ENCODE measurements at regions not wholly inside any gene's neighbourhood (a gene's known extent, or its start where the extent isn't known, plus 50 kb on each side); places are given as distances from the start of the nearest gene placed in this dataset.
"Not testable (repeated sequence)": the region's sequence is repeated elsewhere in the genome, so short reads cannot be mapped to it uniquely, and the experiment has no call there.

- Histone ChIP-seq H3K36me3 (ENCODE audit: insufficient read depth, low read length) (no peaks in the 10 kb centered on the region), H3K9ac (ENCODE audit: low read depth, low read length) (no peak overlapping the region), H3K4me1 (ENCODE audit: insufficient read depth, low read length) (no peaks in the 10 kb centered on the region), H3K9me3 (ENCODE audit: control insufficient read depth, insufficient read depth, low read length) (no peaks in the 10 kb centered on the region)
Measured at GRCh38 chr4:134865675-134866074, 664.1 kb upstream of the PABPC4L start.

- Histone ChIP-seq H3K9me3 (ENCODE audit: control insufficient read depth, insufficient read depth, low read length) (no peaks in the 10 kb centered on the region), H3K4me1 (ENCODE audit: insufficient read depth, low read length) (no peaks in the 10 kb centered on the region), H3K36me3 (ENCODE audit: insufficient read depth, low read length) (no peaks in the 10 kb centered on the region), H3K9ac (ENCODE audit: low read depth, low read length) (no peak overlapping the region)
Measured at GRCh38 chr4:134862116-134862515, 660.5 kb upstream of the PABPC4L start.

GRCh38 chr4:134848681-134849080 is 647.1 kb upstream of the PABPC4L start:
- no peaks in the 10 kb centered on the region; the same call in 1 of the 2 replicates for H3K9me3 ChIP-seq (ENCODE audit: control insufficient read depth, insufficient read depth, low read length)
- H3K4me1 ChIP-seq (ENCODE audit: insufficient read depth, low read length): no peaks in the 10 kb centered on the region
- no peak overlapping the region for H3K9ac ChIP-seq (ENCODE audit: low read depth, low read length)
- no peaks in the 10 kb centered on the region for H3K36me3 ChIP-seq (ENCODE audit: insufficient read depth, low read length)

- not testable (repeated sequence) for H3K9ac ChIP-seq (ENCODE audit: low read depth, low read length); H3K4me1 ChIP-seq (ENCODE audit: insufficient read depth, low read length); H3K9me3 ChIP-seq (ENCODE audit: control insufficient read depth, insufficient read depth, low read length); H3K36me3 ChIP-seq (ENCODE audit: insufficient read depth, low read length)
Measured at GRCh38 chr4:134830741-134831140, 629.2 kb upstream of the PABPC4L start.

- no peaks in the 10 kb centered on the region for H3K4me1 ChIP-seq (ENCODE audit: insufficient read depth, low read length)
- no peaks in the 10 kb centered on the region for H3K36me3 ChIP-seq (ENCODE audit: insufficient read depth, low read length)
- H3K9me3 ChIP-seq (ENCODE audit: control insufficient read depth, insufficient read depth, low read length): peaks cover 11% of the 10 kb centered on the region
- no peak overlapping the region for H3K9ac ChIP-seq (ENCODE audit: low read depth, low read length)
Measured at GRCh38 chr4:134812611-134813010, 611.0 kb upstream of the PABPC4L start.

- H3K9ac ChIP-seq (ENCODE audit: low read depth, low read length): no peak overlapping the region
- H3K4me1 ChIP-seq (ENCODE audit: insufficient read depth, low read length): no peaks in the 10 kb centered on the region
- H3K36me3 ChIP-seq (ENCODE audit: insufficient read depth, low read length): no peaks in the 10 kb centered on the region
- H3K9me3 ChIP-seq (ENCODE audit: control insufficient read depth, insufficient read depth, low read length): no peaks in the 10 kb centered on the region
Measured at GRCh38 chr4:134807231-134807745, 605.7 kb upstream of the PABPC4L start.

GRCh38 chr4:134798573-134798972 is 597.0 kb upstream of the PABPC4L start:
- H3K4me1 ChIP-seq (ENCODE audit: insufficient read depth, low read length): no peaks in the 10 kb centered on the region
- H3K9me3 ChIP-seq (ENCODE audit: control insufficient read depth, insufficient read depth, low read length): no peaks in the 10 kb centered on the region
- H3K36me3 ChIP-seq (ENCODE audit: insufficient read depth, low read length): no peaks in the 10 kb centered on the region
- H3K9ac ChIP-seq (ENCODE audit: low read depth, low read length): no peak overlapping the region

- Histone ChIP-seq H3K36me3 (ENCODE audit: insufficient read depth, low read length) (no peaks in the 10 kb centered on the region), H3K9me3 (ENCODE audit: control insufficient read depth, insufficient read depth, low read length) (peaks cover 2% of the 10 kb centered on the region), H3K4me1 (ENCODE audit: insufficient read depth, low read length) (no peaks in the 10 kb centered on the region), H3K9ac (ENCODE audit: low read depth, low read length) (no peak overlapping the region)
Measured at GRCh38 chr4:134787315-134787714, 585.7 kb upstream of the PABPC4L start.

GRCh38 chr4:134780244-134780643 is 578.7 kb upstream of the PABPC4L start:
- no peaks in the 10 kb centered on the region; the same call in 1 of the 2 replicates for H3K9me3 ChIP-seq (ENCODE audit: control insufficient read depth, insufficient read depth, low read length)
- no peaks in the 10 kb centered on the region for H3K4me1 ChIP-seq (ENCODE audit: insufficient read depth, low read length)
- H3K9ac ChIP-seq (ENCODE audit: low read depth, low read length): no peak overlapping the region
- no peaks in the 10 kb centered on the region for H3K36me3 ChIP-seq (ENCODE audit: insufficient read depth, low read length)

GRCh38 chr4:134777606-134778005 is 576.0 kb upstream of the PABPC4L start:
- Histone ChIP-seq H3K9ac (ENCODE audit: low read depth, low read length) (no peak overlapping the region), H3K4me1 (ENCODE audit: insufficient read depth, low read length) (no peaks in the 10 kb centered on the region), H3K36me3 (ENCODE audit: insufficient read depth, low read length) (no peaks in the 10 kb centered on the region), H3K9me3 (ENCODE audit: control insufficient read depth, insufficient read depth, low read length) (no peaks in the 10 kb centered on the region)

- H3K4me1 ChIP-seq (ENCODE audit: insufficient read depth, low read length): no peaks in the 10 kb centered on the region
- no peaks in the 10 kb centered on the region for H3K36me3 ChIP-seq (ENCODE audit: insufficient read depth, low read length)
- no peaks in the 10 kb centered on the region for H3K9me3 ChIP-seq (ENCODE audit: control insufficient read depth, insufficient read depth, low read length)
- no peak overlapping the region for H3K9ac ChIP-seq (ENCODE audit: low read depth, low read length)
Measured at GRCh38 chr4:134773497-134774000, 572.0 kb upstream of the PABPC4L start.

GRCh38 chr4:134762053-134762452 is 560.5 kb upstream of the PABPC4L start:
- no peaks in the 10 kb centered on the region for H3K36me3 ChIP-seq (ENCODE audit: insufficient read depth, low read length)
- no peaks in the 10 kb centered on the region for H3K4me1 ChIP-seq (ENCODE audit: insufficient read depth, low read length)
- no peaks in the 10 kb centered on the region for H3K9me3 ChIP-seq (ENCODE audit: control insufficient read depth, insufficient read depth, low read length)
- H3K9ac ChIP-seq (ENCODE audit: low read depth, low read length): no peak overlapping the region

GRCh38 chr4:134756421-134756820 is 554.8 kb upstream of the PABPC4L start:
- Histone ChIP-seq H3K9me3 (ENCODE audit: control insufficient read depth, insufficient read depth, low read length) (no peaks in the 10 kb centered on the region), H3K9ac (ENCODE audit: low read depth, low read length) (no peak overlapping the region), H3K36me3 (ENCODE audit: insufficient read depth, low read length) (no peaks in the 10 kb centered on the region), H3K4me1 (ENCODE audit: insufficient read depth, low read length) (no peaks in the 10 kb centered on the region)

GRCh38 chr4:134754301-134755019 is 552.9 kb upstream of the PABPC4L start:
- Histone ChIP-seq H3K36me3 (ENCODE audit: insufficient read depth, low read length) (no peaks in the 10 kb centered on the region), H3K9ac (ENCODE audit: low read depth, low read length) (no peak overlapping the region), H3K4me1 (ENCODE audit: insufficient read depth, low read length) (no peaks in the 10 kb centered on the region), H3K9me3 (ENCODE audit: control insufficient read depth, insufficient read depth, low read length) (no peaks in the 10 kb centered on the region)

GRCh38 chr4:134753390-134753789 is 551.8 kb upstream of the PABPC4L start:
- Histone ChIP-seq H3K9ac (ENCODE audit: low read depth, low read length) (no peak overlapping the region), H3K36me3 (ENCODE audit: insufficient read depth, low read length) (no peaks in the 10 kb centered on the region), H3K9me3 (ENCODE audit: control insufficient read depth, insufficient read depth, low read length) (no peaks in the 10 kb centered on the region), H3K4me1 (ENCODE audit: insufficient read depth, low read length) (no peaks in the 10 kb centered on the region)
